SU-DHL-6 (cell line): ENCODE measurements at regions not wholly inside any gene's neighbourhood (a gene's known extent, or its start where the extent isn't known, plus 50 kb on each side); places are given as distances from the start of the nearest gene placed in this dataset.

Source experiments
- CTCF ChIP-seq: fragments of 200-600 bp; sonication (generic); IDR thresholded peaks from one replicate; pipeline ENCODE4 v1.5.1; 2017; ENCODE audit warnings: antibody characterized with exemption, mild to moderate bottlenecking, low read length, moderate library complexity; ENCODE audit not compliant: insufficient read depth, poor library complexity, severe bottlenecking
- EZH2phosphoT487 ChIP-seq: fragments of 200-600 bp; sonication (generic), shearing (Covaris generic); conservative IDR thresholded peaks from 2 replicates; pipeline ENCODE4 v1.6.1; 2018; ENCODE audit warnings: mild to moderate bottlenecking, antibody characterized with exemption, low read length, moderate library complexity, mixed read lengths

GRCh38 chr2:145273840-145274239 lies 753.9 kb upstream of the ZEB2 start:
- no peak for TF ChIP-seq CTCF
- no peak for TF ChIP-seq EZH2phosphoT487
